ENCODE measurements at regions not wholly inside any gene's neighbourhood (a gene's known extent, or its start where the extent isn't known, plus 50 kb on each side); places are given as distances from the start of the nearest gene placed in this dataset.
"Not testable (repeated sequence)": the region's sequence is repeated elsewhere in the genome, so short reads cannot be mapped to it uniquely, and the experiment has no call there.

- DNase-seq = no peak
- in situ Hi-C loops (cut with HindIII; ENCODE audit: low pct_ligation_motif_present, low pct_unique_long_range_greater_than_20kb, low sequenced_read_pairs) = no loop called here
Measured at GRCh38 chr2:61726456-61727209, 127.2 kb downstream of the FAM161A start.

GRCh38 chr2:61723364-61723763, 130.5 kb downstream of the FAM161A start:
- DNase-seq; in situ Hi-C loops (cut with HindIII; ENCODE audit: low pct_ligation_motif_present, low pct_unique_long_range_greater_than_20kb, low sequenced_read_pairs): not testable (repeated sequence)

- in situ Hi-C loops (cut with HindIII; ENCODE audit: low pct_ligation_motif_present, low pct_unique_long_range_greater_than_20kb, low sequenced_read_pairs) = no loop called here
- no peak for DNase-seq
Measured at GRCh38 chr2:61722800-61723199, 131.1 kb downstream of the FAM161A start.

- in situ Hi-C loops (cut with HindIII; ENCODE audit: low pct_ligation_motif_present, low pct_unique_long_range_greater_than_20kb, low sequenced_read_pairs) = no loop called here
- no peak for DNase-seq
Measured at GRCh38 chr2:61722318-61722717, 131.5 kb downstream of the FAM161A start.

GRCh38 chr2:61721382-61721781, 132.5 kb downstream of the FAM161A start:
- in situ Hi-C loops (cut with HindIII; ENCODE audit: low pct_ligation_motif_present, low pct_unique_long_range_greater_than_20kb, low sequenced_read_pairs) = no loop called here
- no peak for DNase-seq

GRCh38 chr2:61720911-61721310, 132.9 kb downstream of the FAM161A start:
- in situ Hi-C loops (cut with HindIII; ENCODE audit: low pct_ligation_motif_present, low pct_unique_long_range_greater_than_20kb, low sequenced_read_pairs) = no loop called here
- DNase-seq = no peak

- DNase-seq = no peak
- in situ Hi-C loops (cut with HindIII; ENCODE audit: low pct_ligation_motif_present, low pct_unique_long_range_greater_than_20kb, low sequenced_read_pairs) = no loop called here
Measured at GRCh38 chr2:61718965-61719364, 134.9 kb downstream of the FAM161A start.

GRCh38 chr2:61715506-61715905, 138.4 kb downstream of the FAM161A start:
- in situ Hi-C loops (cut with HindIII; ENCODE audit: low pct_ligation_motif_present, low pct_unique_long_range_greater_than_20kb, low sequenced_read_pairs) = no loop called here
- DNase-seq = no peak

- in situ Hi-C loops (cut with HindIII; ENCODE audit: low pct_ligation_motif_present, low pct_unique_long_range_greater_than_20kb, low sequenced_read_pairs) = no loop called here
- no peak for DNase-seq
Measured at GRCh38 chr2:61714210-61714609, 139.7 kb downstream of the FAM161A start.

- in situ Hi-C loops (cut with HindIII; ENCODE audit: low pct_ligation_motif_present, low pct_unique_long_range_greater_than_20kb, low sequenced_read_pairs) = no loop called here
- no peak for DNase-seq
Measured at GRCh38 chr2:61713457-61713856, 140.4 kb downstream of the FAM161A start.

- DNase-seq = no peak
- in situ Hi-C loops (cut with HindIII; ENCODE audit: low pct_ligation_motif_present, low pct_unique_long_range_greater_than_20kb, low sequenced_read_pairs) = no loop called here
Measured at GRCh38 chr2:61712060-61712459, 141.8 kb downstream of the FAM161A start.

- DNase-seq = no peak
- in situ Hi-C loops (cut with HindIII; ENCODE audit: low pct_ligation_motif_present, low pct_unique_long_range_greater_than_20kb, low sequenced_read_pairs) = no loop called here
Measured at GRCh38 chr2:61710711-61711110, 143.1 kb downstream of the FAM161A start.

GRCh38 chr2:61707984-61708852, 145.6 kb downstream of the FAM161A start:
- DNase-seq = peak; percentile 80
- in situ Hi-C loops (cut with HindIII; ENCODE audit: low pct_ligation_motif_present, low pct_unique_long_range_greater_than_20kb, low sequenced_read_pairs) = no loop called here

- in situ Hi-C loops (cut with HindIII; ENCODE audit: low pct_ligation_motif_present, low pct_unique_long_range_greater_than_20kb, low sequenced_read_pairs) = no loop called here
- no peak for DNase-seq
Measured at GRCh38 chr2:61705625-61706024, 148.2 kb downstream of the FAM161A start.

- no peak for DNase-seq
- in situ Hi-C loops (cut with HindIII; ENCODE audit: low pct_ligation_motif_present, low pct_unique_long_range_greater_than_20kb, low sequenced_read_pairs) = no loop called here
Measured at GRCh38 chr2:61704364-61704763, 149.5 kb downstream of the FAM161A start.

GRCh38 chr2:61702088-61702467, 151.8 kb downstream of the FAM161A start:
- in situ Hi-C loops (cut with HindIII; ENCODE audit: low pct_ligation_motif_present, low pct_unique_long_range_greater_than_20kb, low sequenced_read_pairs) = no loop called here

GRCh38 chr2:61700464-61700863, 153.4 kb downstream of the FAM161A start:
- no peak for DNase-seq
- in situ Hi-C loops (cut with HindIII; ENCODE audit: low pct_ligation_motif_present, low pct_unique_long_range_greater_than_20kb, low sequenced_read_pairs) = no loop called here

More at GRCh38 chr2:61702088-61702467, 151.8 kb downstream of the FAM161A start:
- DNase-seq = no peak

GRCh38 chr2:61694312-61695274, 156.4 kb upstream of the XPO1 start:
- in situ Hi-C loops (cut with HindIII; ENCODE audit: low pct_ligation_motif_present, low pct_unique_long_range_greater_than_20kb, low sequenced_read_pairs) = no loop called here
- peak; percentile 94 for DNase-seq

- DNase-seq = no peak
- in situ Hi-C loops (cut with HindIII; ENCODE audit: low pct_ligation_motif_present, low pct_unique_long_range_greater_than_20kb, low sequenced_read_pairs) = no loop called here
Measured at GRCh38 chr2:61693744-61694143, 155.6 kb upstream of the XPO1 start.
